ENCODE measurements at regions not wholly inside any gene's neighbourhood (a gene's known extent, or its start where the extent isn't known, plus 50 kb on each side); places are given as distances from the start of the nearest gene placed in this dataset.

- no peak for DNase-seq (ENCODE audit: extremely low read depth, low read depth)
- no peak for TF ChIP-seq CTCF (IDR thresholded peaks at IDR 0.05; ENCODE audit: low read depth, low read length, missing control alignments)
- H3K4me3 ChIP-seq (replicated peaks; ENCODE audit: low read depth, low read length) = no peak overlapping the region
Measured at GRCh38 chr14:58836303-58836974, 198.7 kb downstream of the DACT1 start.

GRCh38 chr14:58839233-58839632, 201.5 kb downstream of the DACT1 start:
- DNase-seq (ENCODE audit: extremely low read depth, low read depth) = no peak
- TF ChIP-seq CTCF (IDR thresholded peaks at IDR 0.05; ENCODE audit: low read depth, low read length, missing control alignments) = no peak
- no peak overlapping the region for H3K4me3 ChIP-seq (replicated peaks; ENCODE audit: low read depth, low read length)

- TF ChIP-seq CTCF (IDR thresholded peaks at IDR 0.05; ENCODE audit: low read depth, low read length, missing control alignments) = no peak
- DNase-seq (ENCODE audit: extremely low read depth, low read depth) = no peak
Measured at GRCh38 chr14:58844544-58844943, 206.8 kb downstream of the DACT1 start.

GRCh38 chr14:58846682-58847465, 209.1 kb downstream of the DACT1 start:
- no peak for TF ChIP-seq CTCF (IDR thresholded peaks at IDR 0.05; ENCODE audit: low read depth, low read length, missing control alignments)
- H3K4me3 ChIP-seq (replicated peaks; ENCODE audit: low read depth, low read length) = no peak overlapping the region
- DNase-seq (ENCODE audit: extremely low read depth, low read depth) = no peak

More at GRCh38 chr14:58844544-58844943, 206.8 kb downstream of the DACT1 start:
- no peak overlapping the region for H3K4me3 ChIP-seq (replicated peaks; ENCODE audit: low read depth, low read length)

GRCh38 chr14:58848365-58848764, 210.6 kb downstream of the DACT1 start:
- no peak for DNase-seq (ENCODE audit: extremely low read depth, low read depth)
- H3K4me3 ChIP-seq (replicated peaks; ENCODE audit: low read depth, low read length) = no peak overlapping the region
- no peak for TF ChIP-seq CTCF (IDR thresholded peaks at IDR 0.05; ENCODE audit: low read depth, low read length, missing control alignments)

GRCh38 chr14:58849601-58850000, 211.8 kb downstream of the DACT1 start:
- DNase-seq (ENCODE audit: extremely low read depth, low read depth) = no peak
- TF ChIP-seq CTCF (IDR thresholded peaks at IDR 0.05; ENCODE audit: low read depth, low read length, missing control alignments) = no peak

More at GRCh38 chr14:58849601-58850000, 211.8 kb downstream of the DACT1 start:
- H3K4me3 ChIP-seq (replicated peaks; ENCODE audit: low read depth, low read length) = no peak overlapping the region
